Caco-2 (cell line): ENCODE measurements at regions not wholly inside any gene's neighbourhood (a gene's known extent, or its start where the extent isn't known, plus 50 kb on each side); places are given as distances from the start of the nearest gene placed in this dataset.

Source experiments
- BruUV-seq: library from RNA; stranded (reverse); fragments of 400-500 nt; replicated peaks from 2 replicates; lab custom pipeline; 2021; lab: Mats Ljungman, UMichigan
- CTCF ChIA-PET: fragments of 300-600 bp; sonication (Branson Sonifier 250); formaldehyde crosslinking; loops from one replicate; lab custom pipeline; 2022; ENCODE audit warnings: antibody characterized with exemption; lab: Charles Lee
- POLR2A ChIA-PET: fragments of 300-600 bp; sonication (Branson Sonifier 250); formaldehyde crosslinking; loops from one replicate; lab custom pipeline; 2022; ENCODE audit warnings: antibody characterized with exemption; lab: Charles Lee
- DNase-seq, 2 experiments: peaks; one replicate each; pipeline versions ENCODE4 v3.0.0 to v3.0.0-alpha.2; 2020 to 2022
- H3K27me3 ChIP-seq: replicated peaks from 2 replicates; pipeline ENCODE4 v1.6.0; 2011; ENCODE audit warnings: low read length; ENCODE audit not compliant: control insufficient read depth, insufficient read depth
- H3K36me3 ChIP-seq: 2 replicates; pipeline ENCODE4 v1.5.1; 2011; ENCODE audit warnings: low read length; ENCODE audit not compliant: control insufficient read depth, insufficient read depth
- H3K4me1 ChIP-seq: fragments of 250-450 bp; sonication (Bioruptor Pico); 2 replicates; pipeline ENCODE4 v1.5.1; 2020; ENCODE audit warnings: mild to moderate bottlenecking
- H3K4me3 ChIP-seq: 2 replicates; pipeline ENCODE4 v1.5.1; 2011; ENCODE audit warnings: low read depth, mild to moderate bottlenecking, control low read depth, low read length
- H3K9me3 ChIP-seq: fragments of 250-450 bp; sonication (Bioruptor Pico); 2 replicates; pipeline ENCODE4 v1.5.1; 2020; ENCODE audit warnings: mild to moderate bottlenecking, moderate library complexity
- H3K27ac Mint-ChIP-seq: one replicate; pipeline ENCODE4 v1.8.0; 2022; ENCODE audit warnings: mixed read lengths; ENCODE audit not compliant: unreplicated experiment
- H3K27me3 Mint-ChIP-seq: one replicate; pipeline ENCODE4 v1.8.0; 2022; ENCODE audit warnings: mixed read lengths; ENCODE audit not compliant: insufficient read depth, unreplicated experiment
- H3K36me3 Mint-ChIP-seq: one replicate; pipeline ENCODE4 v1.8.0; 2022; ENCODE audit warnings: mild to moderate bottlenecking, mixed read lengths; ENCODE audit not compliant: insufficient read depth, unreplicated experiment
- H3K4me1 Mint-ChIP-seq: one replicate; pipeline ENCODE4 v1.8.0; 2022; ENCODE audit warnings: low read depth, mixed read lengths; ENCODE audit not compliant: unreplicated experiment
- H3K4me3 Mint-ChIP-seq: one replicate; pipeline ENCODE4 v1.8.0; 2022; ENCODE audit warnings: mild to moderate bottlenecking, moderate library complexity, mixed read lengths; ENCODE audit not compliant: unreplicated experiment
- H3K9me3 Mint-ChIP-seq: one replicate; pipeline ENCODE4 v1.8.0; 2022; ENCODE audit warnings: mixed read lengths; ENCODE audit not compliant: unreplicated experiment
- CTCF ChIP-seq, 2 experiments: fragments of 200-600 bp in 1 of 2; IDR thresholded peaks; 1 replicate in 1 of 2; 2 replicates in 1 of 2; pipeline versions ENCODE4 v1.5.1 to v1.8.0; 2011 to 2022; ENCODE audit warnings: antibody characterized with exemption in 1 of 2, control low read depth in 1 of 2, inconsistent platforms in 1 of 2, low read depth in 1 of 2, low read length in 1 of 2, mild to moderate bottlenecking in 1 of 2, moderate library complexity in 1 of 2; ENCODE audit not compliant: insufficient read depth in 1 of 2, severe bottlenecking in 1 of 2, unreplicated experiment in 1 of 2
- intact Hi-C: fragments of 100-400 bp; cut with micrococcal nuclease; formaldehyde crosslinking; loops from one replicate; pipeline ENCODE4 v1.10.0; 2022; ENCODE audit not compliant: unreplicated experiment

- Histone ChIP-seq H3K27me3 (no peaks in the 10 kb centered on the region), H3K9me3 (peaks cover 10% of the 10 kb centered on the region), H3K4me3 (no peak overlapping the region), H3K36me3 (peaks cover 2% of the 10 kb centered on the region), H3K4me1 (peaks cover 61% of the 10 kb centered on the region)
- DNase-seq = no peak
- POLR2A ChIA-PET = interaction anchor here (0.6 kb wide), 1 partner anchor 118 kb away, joined by 9 read pairs; no protein-coding TSS in a partner anchor
- H3K27ac Mint-ChIP-seq = peak overlapping the region; percentile 12
- peaks cover 37% of the 10 kb centered on the region for H3K9me3 Mint-ChIP-seq
- H3K27me3 Mint-ChIP-seq = no peaks in the 10 kb centered on the region
- no peak for TF ChIP-seq CTCF (IDR thresholded peaks at IDR 0.05; ENCODE audit: insufficient read depth in 1 of 2, low read depth in 1 of 2, low read length in 1 of 2, severe bottlenecking in 1 of 2, unreplicated experiment in 1 of 2)
- H3K36me3 Mint-ChIP-seq = peaks cover 28% of the 10 kb centered on the region
- CTCF ChIA-PET = interaction anchor here (1.0 kb wide), 1 partner anchor 37 kb away, joined by 3 read pairs; no protein-coding TSS in a partner anchor
- intact Hi-C loops = no loop called here
- peaks cover 48% of the 10 kb centered on the region for H3K4me1 Mint-ChIP-seq
- BruUV-seq = no TSS peak
- no peak overlapping the region for H3K4me3 Mint-ChIP-seq
Measured at GRCh38 chr13:99065235-99066015, 87.6 kb upstream of the DOCK9 start.

GRCh38 chr13:99066219-99066618 lies 88.4 kb upstream of the DOCK9 start:
- TF ChIP-seq CTCF (IDR thresholded peaks at IDR 0.05; ENCODE audit: insufficient read depth in 1 of 2, low read depth in 1 of 2, low read length in 1 of 2, severe bottlenecking in 1 of 2, unreplicated experiment in 1 of 2) = no peak
- H3K4me3 ChIP-seq = no peak overlapping the region
- Mint-ChIP-seq H3K27ac (no peak overlapping the region), H3K9me3 (peaks cover 37% of the 10 kb centered on the region), H3K4me1 (peaks cover 44% of the 10 kb centered on the region), H3K27me3 (no peaks in the 10 kb centered on the region), H3K4me3 (no peak overlapping the region), H3K36me3 (peaks cover 28% of the 10 kb centered on the region)
- CTCF ChIA-PET = no interaction called here
- intact Hi-C loops = no loop called here
- POLR2A ChIA-PET = no interaction called here
- H3K4me1 ChIP-seq = peaks cover 53% of the 10 kb centered on the region
- peaks cover 10% of the 10 kb centered on the region for H3K9me3 ChIP-seq
- DNase-seq = no peak
- no TSS peak for BruUV-seq
- H3K36me3 ChIP-seq = peaks cover 2% of the 10 kb centered on the region
- no peaks in the 10 kb centered on the region for H3K27me3 ChIP-seq

- no peaks in the 10 kb centered on the region for H3K27me3 ChIP-seq
- peak in 1 of 2 experiments; percentile 37 for DNase-seq
- Mint-ChIP-seq H3K36me3 (peaks cover 28% of the 10 kb centered on the region), H3K27me3 (no peaks in the 10 kb centered on the region), H3K27ac (peak overlapping the region; percentile 91), H3K9me3 (peaks cover 37% of the 10 kb centered on the region), H3K4me1 (peaks cover 37% of the 10 kb centered on the region), H3K4me3 (peak overlapping the region; percentile 34)
- no peak overlapping the region for H3K4me3 ChIP-seq
- H3K36me3 ChIP-seq = peaks cover 2% of the 10 kb centered on the region
- ChIA-PET CTCF (interaction anchor here (0.6 kb wide), 1 partner anchor 23 kb away, joined by 3 read pairs; no protein-coding TSS in a partner anchor), POLR2A (no interaction called here)
- peaks cover 49% of the 10 kb centered on the region for H3K4me1 ChIP-seq
- intact Hi-C loops = no loop called here
- H3K9me3 ChIP-seq = peaks cover 10% of the 10 kb centered on the region
- no TSS peak for BruUV-seq
- TF ChIP-seq CTCF (IDR thresholded peaks at IDR 0.05; ENCODE audit: insufficient read depth in 1 of 2, low read depth in 1 of 2, low read length in 1 of 2, severe bottlenecking in 1 of 2, unreplicated experiment in 1 of 2) = no peak
Measured at GRCh38 chr13:99067159-99067985, 89.5 kb upstream of the DOCK9 start.
